ENCODE measurements at regions not wholly inside any gene's neighbourhood (a gene's known extent, or its start where the extent isn't known, plus 50 kb on each side); places are given as distances from the start of the nearest gene placed in this dataset.

- no peak for TF ChIP-seq POLR2A (IDR thresholded peaks at IDR 0.05)
- TF ChIP-seq CTCF (IDR thresholded peaks at IDR 0.05), result no peak
These were observed 227.7 kb downstream of the BCOR start for GRCh38 chrX:39869846-39870601.

Data from body of pancreas (tissue), 4 donors.